Lower lobe of right lung (tissue), 2 donors: ENCODE measurements at regions not wholly inside any gene's neighbourhood (a gene's known extent, or its start where the extent isn't known, plus 50 kb on each side); places are given as distances from the start of the nearest gene placed in this dataset.
A peak's percentile ranks its signal among the peaks of the same experiment; 100 is the strongest.

Experiments used
- ATAC-seq, 2 donors: fragments of 200-7000 bp; cut with Tn5 transposase; one replicate each; pipeline ENCODE4 v1.9.1; 2020 to 2022; ENCODE audit warnings: mild to moderate bottlenecking in 2 of 2, moderate library complexity in 2 of 2
- DNase-seq: peaks from one replicate; pipeline ENCODE4 v3.0.0-alpha.2; 2020
- H3K27ac ChIP-seq: fragments of 200-600 bp; one replicate; pipeline ENCODE4 v1.8.0; 2022
- H3K27me3 ChIP-seq: fragments of 200-600 bp; one replicate; pipeline ENCODE4 v1.8.0; 2022; ENCODE audit warnings: low read depth
- H3K36me3 ChIP-seq: fragments of 200-600 bp; one replicate; pipeline ENCODE4 v1.8.0; 2022; ENCODE audit warnings: mild to moderate bottlenecking
- H3K4me1 ChIP-seq: fragments of 200-600 bp; one replicate; pipeline ENCODE4 v1.8.0; 2022
- H3K4me3 ChIP-seq: fragments of 200-600 bp; one replicate; pipeline ENCODE4 v1.8.0; 2022; ENCODE audit warnings: mild to moderate bottlenecking
- H3K9me3 ChIP-seq: fragments of 200-600 bp; one replicate; pipeline ENCODE4 v1.8.0; 2022
- intact Hi-C: fragments of 100-400 bp; cut with DNase I; formaldehyde crosslinking; loops from one replicate; pipeline ENCODE4 v1.11.0; 2022
- TF ChIP-seq, protein P1 (sequence below): fragments of 200-600 bp; IDR thresholded peaks from one replicate; pipeline ENCODE4 v1.8.0; 2022; ENCODE audit warnings: antibody characterized with exemption, mild to moderate bottlenecking
- donor health status: DM: no; HTN: yes; CAD: no; lungs with severe emphysema.

DNA sequence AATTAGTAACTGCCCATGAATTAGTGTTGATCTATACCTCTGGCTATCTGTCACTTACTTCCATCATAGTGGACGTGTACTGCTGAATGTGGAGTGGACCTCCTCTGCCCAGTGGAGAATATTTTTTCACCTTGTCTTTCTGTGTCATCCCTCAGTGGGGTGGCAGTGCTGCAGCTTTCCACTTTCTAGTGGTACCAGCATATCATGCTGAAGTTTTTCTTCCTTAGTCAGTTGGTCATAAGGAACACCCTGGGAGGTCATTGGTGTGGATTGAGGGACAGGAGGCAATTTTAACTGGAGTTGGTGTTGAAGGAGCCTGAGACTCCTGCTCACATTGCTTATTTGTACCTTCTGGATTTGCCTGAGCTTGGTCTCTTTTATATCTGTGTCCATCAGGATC, 151.7 kb upstream of the ANKH start:
- Histone ChIP-seq H3K4me1 (no peaks in the 10 kb centered on the region), H3K9me3 (no peaks in the 10 kb centered on the region), H3K27me3 (no peaks in the 10 kb centered on the region), H3K27ac (no peak overlapping the region), H3K36me3 (no peaks in the 10 kb centered on the region), H3K4me3 (no peak overlapping the region)
- TF ChIP-seq, protein P1, sequence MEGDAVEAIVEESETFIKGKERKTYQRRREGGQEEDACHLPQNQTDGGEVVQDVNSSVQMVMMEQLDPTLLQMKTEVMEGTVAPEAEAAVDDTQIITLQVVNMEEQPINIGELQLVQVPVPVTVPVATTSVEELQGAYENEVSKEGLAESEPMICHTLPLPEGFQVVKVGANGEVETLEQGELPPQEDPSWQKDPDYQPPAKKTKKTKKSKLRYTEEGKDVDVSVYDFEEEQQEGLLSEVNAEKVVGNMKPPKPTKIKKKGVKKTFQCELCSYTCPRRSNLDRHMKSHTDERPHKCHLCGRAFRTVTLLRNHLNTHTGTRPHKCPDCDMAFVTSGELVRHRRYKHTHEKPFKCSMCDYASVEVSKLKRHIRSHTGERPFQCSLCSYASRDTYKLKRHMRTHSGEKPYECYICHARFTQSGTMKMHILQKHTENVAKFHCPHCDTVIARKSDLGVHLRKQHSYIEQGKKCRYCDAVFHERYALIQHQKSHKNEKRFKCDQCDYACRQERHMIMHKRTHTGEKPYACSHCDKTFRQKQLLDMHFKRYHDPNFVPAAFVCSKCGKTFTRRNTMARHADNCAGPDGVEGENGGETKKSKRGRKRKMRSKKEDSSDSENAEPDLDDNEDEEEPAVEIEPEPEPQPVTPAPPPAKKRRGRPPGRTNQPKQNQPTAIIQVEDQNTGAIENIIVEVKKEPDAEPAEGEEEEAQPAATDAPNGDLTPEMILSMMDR = no peak
- no peak for ATAC-seq
- intact Hi-C loops = no loop called here
- no peak for DNase-seq

DNA sequence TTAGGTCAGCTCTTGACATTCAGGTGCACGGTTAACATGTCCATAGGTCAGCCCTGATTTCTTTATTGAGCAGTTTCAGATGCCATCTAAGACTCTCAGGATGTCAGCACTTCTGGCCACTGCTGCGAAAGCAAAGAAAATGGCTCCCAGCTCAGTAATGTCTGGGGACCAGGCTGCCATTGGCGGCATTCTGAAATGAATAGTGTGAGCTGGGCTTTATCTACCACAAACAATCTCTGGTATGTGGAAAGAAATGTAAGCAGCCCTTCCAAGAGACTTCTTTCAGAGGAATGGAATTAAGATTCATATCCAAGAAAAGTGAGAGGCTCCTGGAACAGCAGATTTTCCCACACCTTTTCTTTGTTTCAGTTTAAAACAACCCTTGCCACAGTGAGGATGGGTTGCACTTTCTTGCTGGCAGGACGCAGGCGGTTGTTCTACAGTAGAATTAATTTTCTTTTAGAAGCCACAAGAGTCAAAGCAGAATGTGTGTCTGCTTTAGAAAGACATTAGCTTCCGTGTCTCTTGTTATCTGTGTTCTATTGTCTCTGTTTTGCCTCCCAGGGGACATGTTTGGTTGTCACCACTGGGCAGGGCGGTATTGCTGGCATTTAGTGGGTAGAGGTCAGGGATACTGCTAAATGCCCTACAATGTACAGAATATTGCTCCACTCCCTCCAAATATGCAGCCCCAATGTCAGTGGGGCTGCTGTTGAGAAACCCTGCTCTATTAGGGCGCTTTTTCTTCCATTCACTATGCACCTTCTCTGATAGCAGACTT, 149.9 kb upstream of the ANKH start:
- DNase-seq (no peak), ATAC-seq (no peak)
- no peaks in the 10 kb centered on the region for H3K36me3 ChIP-seq
- H3K27ac ChIP-seq = no peak overlapping the region
- TF ChIP-seq, protein P1 = no peak
- H3K9me3 ChIP-seq = no peaks in the 10 kb centered on the region
- intact Hi-C loops = no loop called here
- H3K27me3 ChIP-seq = no peaks in the 10 kb centered on the region
- H3K4me1 ChIP-seq = no peaks in the 10 kb centered on the region
- H3K4me3 ChIP-seq = no peak overlapping the region

DNA sequence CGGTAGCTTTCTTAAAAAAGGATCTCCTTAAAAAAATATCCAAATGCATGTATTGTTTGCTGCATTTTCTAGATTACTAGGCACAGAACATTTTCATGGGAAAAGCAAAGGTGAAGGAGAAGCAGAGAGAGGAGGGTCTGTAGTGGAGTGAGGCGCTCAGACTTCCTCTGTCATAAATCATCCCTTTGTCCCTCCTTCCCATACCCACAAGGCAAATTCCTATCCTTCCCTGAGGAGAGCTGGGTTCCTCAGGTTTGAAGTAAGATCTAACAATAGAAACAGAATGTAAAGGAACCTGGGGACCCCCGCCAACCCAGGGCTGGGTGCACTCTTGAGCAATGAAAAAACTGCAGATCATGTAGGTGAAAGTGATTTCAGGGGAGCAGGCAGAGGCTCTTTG, 149.2 kb upstream of the ANKH start:
- no peak for DNase-seq
- intact Hi-C loops = no loop called here
- TF ChIP-seq, protein P1 = no peak

DNA sequence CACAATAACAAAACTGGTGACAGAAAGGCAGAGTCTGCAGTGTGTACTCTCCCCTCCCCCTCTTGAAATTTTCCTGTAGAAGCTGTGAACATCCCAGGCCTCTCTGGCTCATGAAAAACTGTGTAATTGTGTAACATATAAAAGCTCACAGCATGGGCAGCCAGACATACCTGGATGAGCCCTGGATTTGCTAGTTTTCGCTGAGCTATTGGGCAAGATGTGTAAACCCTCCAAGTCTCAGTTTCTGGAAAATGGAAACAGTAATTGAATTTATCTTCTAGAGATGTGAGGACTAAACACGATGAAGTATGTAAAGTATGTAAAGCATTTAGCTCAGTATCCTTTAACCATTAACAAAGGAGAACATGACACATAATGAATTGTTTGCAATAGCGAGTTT, 143.2 kb upstream of the ANKH start:
- Histone ChIP-seq H3K27me3 (no peaks in the 10 kb centered on the region), H3K36me3 (no peaks in the 10 kb centered on the region), H3K4me3 (no peak overlapping the region), H3K27ac (no peak overlapping the region), H3K9me3 (no peaks in the 10 kb centered on the region), H3K4me1 (peaks cover 5% of the 10 kb centered on the region)
- no peak for DNase-seq
- TF ChIP-seq, protein P1 = no peak
- no peak for ATAC-seq
- intact Hi-C loops = no loop called here

More for the DNA sequence above, 149.2 kb upstream of the ANKH start:
- no peak overlapping the region for H3K4me3 ChIP-seq
- H3K27me3 ChIP-seq = no peaks in the 10 kb centered on the region
- H3K9me3 ChIP-seq = no peaks in the 10 kb centered on the region
- no peaks in the 10 kb centered on the region for H3K36me3 ChIP-seq
- ATAC-seq = no peak
- H3K27ac ChIP-seq = no peak overlapping the region
- no peaks in the 10 kb centered on the region for H3K4me1 ChIP-seq

DNA sequence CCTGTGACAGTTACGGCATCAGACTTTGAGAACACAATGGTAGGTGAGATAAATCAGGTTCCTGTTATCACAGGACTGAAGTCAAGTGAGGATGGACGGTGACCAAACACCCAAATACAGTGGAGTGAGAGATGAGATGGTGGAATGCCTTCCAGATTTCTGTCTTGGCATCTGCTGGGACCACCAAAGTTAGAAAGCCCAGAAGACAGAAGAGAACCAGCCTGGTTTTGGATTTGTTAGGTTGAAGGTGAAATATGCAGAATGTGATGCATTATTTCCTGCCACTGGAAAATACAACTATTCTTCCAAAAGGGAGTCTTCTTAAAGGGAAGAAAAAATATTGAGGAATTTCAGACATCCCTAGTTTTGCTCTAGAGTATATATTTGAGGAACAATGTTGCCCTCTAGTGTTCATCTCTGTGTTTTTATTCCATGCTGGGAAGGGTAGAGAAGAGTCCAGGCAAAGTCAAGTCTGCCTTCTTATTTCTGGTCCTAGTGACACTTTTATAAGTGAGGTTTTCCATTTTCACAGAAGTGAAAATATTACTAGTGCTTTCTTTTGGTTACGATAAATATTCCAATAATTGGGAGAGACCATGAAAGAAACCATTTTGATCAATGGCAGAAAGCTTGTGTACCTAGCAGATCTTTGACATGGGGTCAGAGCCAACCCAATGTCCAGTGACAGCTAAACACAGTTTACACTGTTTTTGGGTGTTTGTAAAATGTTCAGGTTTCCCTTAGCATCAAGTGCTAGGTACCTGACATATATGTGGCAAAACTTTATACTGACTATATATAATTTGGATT, 142.3 kb upstream of the ANKH start:
- TF ChIP-seq, protein P1 = peak; percentile 73

More for the DNA sequence above, 142.3 kb upstream of the ANKH start:
- Histone ChIP-seq H3K27ac (no peak overlapping the region), H3K36me3 (no peaks in the 10 kb centered on the region), H3K9me3 (no peaks in the 10 kb centered on the region), H3K4me3 (no peak overlapping the region), H3K4me1 (peaks cover 15% of the 10 kb centered on the region), H3K27me3 (no peaks in the 10 kb centered on the region)
- intact Hi-C loops = no loop called here
- peak; percentile 78 to 88 for ATAC-seq
- no peak for DNase-seq
